IPS-18a (cell line): ENCODE measurements at regions not wholly inside any gene's neighbourhood (a gene's known extent, or its start where the extent isn't known, plus 50 kb on each side); places are given as distances from the start of the nearest gene placed in this dataset.
"Not testable (repeated sequence)": the region's sequence is repeated elsewhere in the genome, so short reads cannot be mapped to it uniquely, and the experiment has no call there.

Experiments used
- H3K27ac ChIP-seq: one replicate; pipeline ENCODE4 v1.5.1; 2013; ENCODE audit warnings: low read length
- H3K27me3 ChIP-seq: one replicate; pipeline ENCODE4 v1.6.1; 2013; ENCODE audit warnings: mild to moderate bottlenecking, low read length; ENCODE audit not compliant: control insufficient read depth, insufficient read depth
- H3K36me3 ChIP-seq: one replicate; pipeline ENCODE4 v1.6.1; 2013; ENCODE audit warnings: low read depth, low read length; ENCODE audit not compliant: control insufficient read depth
- H3K4me1 ChIP-seq: one replicate; pipeline ENCODE4 v1.6.1; 2013; ENCODE audit warnings: low read depth, low read length; ENCODE audit not compliant: control insufficient read depth
- H3K4me3 ChIP-seq: one replicate; pipeline ENCODE4 v1.5.1; 2013; ENCODE audit warnings: low read length
- H3K9ac ChIP-seq: one replicate; pipeline ENCODE4 v1.6.1; 2013; ENCODE audit warnings: mild to moderate bottlenecking, low read length, moderate library complexity
- H3K9me3 ChIP-seq: one replicate; pipeline ENCODE4 v1.6.1; 2013; ENCODE audit warnings: low read depth, low read length; ENCODE audit not compliant: control insufficient read depth

DNA sequence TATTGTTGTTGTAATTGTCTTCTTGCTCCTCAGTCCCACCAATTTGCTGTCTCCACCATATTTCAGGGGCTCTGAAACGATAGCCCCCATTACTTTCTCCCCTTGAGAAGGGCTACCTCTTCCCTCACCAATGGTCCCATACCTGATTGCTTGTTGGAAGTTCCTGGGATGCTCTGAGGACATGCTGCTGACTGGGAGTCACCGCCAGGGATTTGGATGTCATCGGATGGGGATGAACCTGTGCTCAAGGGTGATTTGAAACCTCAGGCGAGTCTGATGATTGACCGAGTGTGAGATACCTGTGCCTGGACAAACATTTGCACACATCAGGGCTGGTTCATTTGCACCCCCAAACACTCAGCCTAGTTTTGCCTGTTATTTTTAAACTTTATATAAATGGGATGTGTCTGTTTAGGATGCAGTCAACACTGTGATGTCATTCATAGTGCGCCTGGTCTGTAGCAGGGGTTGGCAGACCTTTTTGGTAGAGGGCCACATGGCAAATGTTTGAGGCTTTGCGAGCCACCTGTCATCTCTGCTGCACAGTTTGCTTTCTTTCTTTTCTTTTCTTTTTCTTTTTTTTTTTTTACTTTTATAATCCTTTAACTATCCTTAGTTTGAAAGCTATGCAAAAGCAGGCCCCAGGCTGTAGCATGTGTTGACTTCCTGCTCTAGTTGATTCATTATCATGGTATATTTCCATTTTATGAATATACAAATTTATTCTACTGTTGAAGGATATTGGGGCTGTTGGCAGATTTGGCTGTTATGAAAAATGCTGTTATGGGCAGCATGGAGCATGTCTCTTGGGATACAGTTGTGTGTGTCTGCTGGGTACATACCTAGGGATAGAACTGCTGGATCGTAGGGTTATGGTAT lies 118.5 kb upstream of the PHACTR3 start:
- Histone ChIP-seq H3K4me1 (no peaks in the 10 kb centered on the region), H3K9me3 (no peaks in the 10 kb centered on the region), H3K27ac (no peak overlapping the region), H3K36me3 (no peaks in the 10 kb centered on the region), H3K4me3 (no peak overlapping the region), H3K9ac (no peak overlapping the region), H3K27me3 (no peaks in the 10 kb centered on the region)

DNA sequence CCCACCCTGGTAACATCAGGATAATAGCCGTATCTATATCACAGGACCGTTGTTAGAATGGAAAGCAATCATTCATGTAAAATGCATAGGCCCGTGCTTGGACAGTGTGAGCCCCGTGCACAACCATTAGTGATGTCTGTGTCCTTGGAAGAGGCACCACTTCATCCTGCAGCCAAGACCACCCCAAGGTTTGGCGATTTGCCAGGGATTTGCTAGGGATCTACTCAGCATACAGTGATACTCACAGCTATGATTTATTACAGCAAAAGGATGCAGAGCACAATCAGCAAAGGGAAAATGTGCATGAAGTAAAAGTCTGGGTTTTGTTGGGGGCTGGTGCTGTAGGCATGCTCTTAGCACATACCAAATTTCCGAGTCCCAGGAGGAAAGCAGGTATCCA lies 115.9 kb upstream of the PHACTR3 start:
- H3K9me3 ChIP-seq, H3K36me3 ChIP-seq, H3K9ac ChIP-seq, H3K27me3 ChIP-seq, H3K27ac ChIP-seq, H3K4me3 ChIP-seq, H3K4me1 ChIP-seq: not testable (repeated sequence)

DNA sequence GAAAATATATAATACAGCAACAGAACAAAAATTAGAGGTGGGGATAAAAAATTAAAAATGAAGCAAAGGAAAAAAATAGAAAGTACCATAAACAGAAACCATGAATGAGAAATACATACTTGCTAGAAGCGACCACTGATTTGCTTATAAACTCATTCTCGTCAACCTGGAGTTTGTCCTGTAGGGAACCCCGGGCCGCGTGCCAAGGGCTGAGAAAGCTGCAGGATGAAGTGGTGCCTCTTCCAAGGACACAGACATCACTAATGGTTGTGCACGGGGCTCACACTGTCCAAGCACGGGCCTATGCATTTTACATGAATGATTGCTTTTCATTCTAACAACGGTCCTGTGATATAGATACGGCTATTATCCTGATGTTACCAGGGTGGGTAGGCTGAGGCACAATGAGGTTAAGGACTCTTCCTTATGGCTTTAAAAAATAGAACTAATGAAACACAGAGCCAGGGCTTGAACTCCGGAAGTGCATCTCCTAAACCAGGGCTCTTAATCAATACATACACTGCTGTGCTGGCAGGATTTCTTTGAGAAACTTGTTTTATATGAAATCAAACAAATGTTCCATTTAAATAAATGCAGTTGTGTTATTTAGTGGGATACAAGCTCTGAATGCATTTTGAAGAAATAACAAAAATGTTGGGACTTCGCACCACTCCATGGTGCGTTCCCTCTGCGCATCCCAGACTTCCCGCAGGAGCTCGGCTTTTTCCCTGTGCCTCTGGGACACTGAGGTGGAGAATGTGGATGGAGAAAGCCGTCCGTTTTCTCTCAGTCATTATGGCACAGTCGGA lies 113.9 kb upstream of the PHACTR3 start:
- not testable (repeated sequence) for H3K4me1 ChIP-seq, H3K27ac ChIP-seq, H3K4me3 ChIP-seq, H3K9ac ChIP-seq, H3K36me3 ChIP-seq, H3K9me3 ChIP-seq, H3K27me3 ChIP-seq

DNA sequence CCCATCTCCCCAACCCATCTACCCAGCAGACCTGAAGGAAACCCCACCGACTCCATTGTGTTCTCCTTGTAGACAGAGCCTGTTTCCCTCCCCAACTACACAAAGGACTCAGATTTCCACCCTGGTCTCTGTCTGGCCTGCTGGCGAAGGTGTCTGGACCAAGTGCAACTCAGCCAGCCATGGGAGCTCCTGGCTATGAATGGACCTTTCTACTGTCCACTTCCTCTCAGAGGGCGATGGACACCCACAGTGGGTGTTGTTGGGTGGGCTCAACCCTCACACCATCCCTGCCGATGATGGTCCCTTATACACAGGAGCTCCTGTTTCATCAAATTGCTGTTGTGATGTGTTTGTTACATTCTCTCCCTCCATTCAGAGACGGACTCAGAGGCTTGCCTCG lies 112.5 kb upstream of the PHACTR3 start:
- H3K9me3 ChIP-seq, result no peaks in the 10 kb centered on the region
- no peak overlapping the region for H3K4me3 ChIP-seq
- no peaks in the 10 kb centered on the region for H3K36me3 ChIP-seq
- no peaks in the 10 kb centered on the region for H3K4me1 ChIP-seq
- H3K27me3 ChIP-seq, result no peaks in the 10 kb centered on the region
- H3K9ac ChIP-seq, result no peak overlapping the region
- H3K27ac ChIP-seq, result no peak overlapping the region

DNA sequence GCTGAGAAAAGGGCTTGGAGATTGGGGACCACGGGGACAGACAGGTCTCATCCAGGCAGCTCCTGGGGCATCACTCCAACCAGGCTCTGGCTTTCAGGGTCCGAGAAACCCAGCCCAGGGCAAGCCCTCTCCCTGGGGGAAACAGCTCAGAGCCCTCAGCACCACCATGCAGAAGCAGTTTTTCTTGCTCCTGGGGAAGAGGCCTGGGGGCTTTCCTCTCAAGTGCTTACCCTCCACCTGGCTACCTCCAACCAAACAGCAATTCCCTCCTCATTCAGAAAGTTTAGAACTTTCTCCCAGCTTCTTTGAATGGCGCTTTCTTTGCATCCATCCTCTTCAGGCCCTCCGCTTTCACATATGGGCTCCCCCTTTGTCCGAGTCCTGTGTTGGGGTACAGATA lies 110.4 kb upstream of the PHACTR3 start:
- no peaks in the 10 kb centered on the region for H3K36me3 ChIP-seq
- H3K4me3 ChIP-seq, result no peak overlapping the region
- no peaks in the 10 kb centered on the region for H3K4me1 ChIP-seq
- no peaks in the 10 kb centered on the region for H3K9me3 ChIP-seq
- no peak overlapping the region for H3K9ac ChIP-seq
- no peaks in the 10 kb centered on the region for H3K27me3 ChIP-seq
- H3K27ac ChIP-seq, result no peak overlapping the region

DNA sequence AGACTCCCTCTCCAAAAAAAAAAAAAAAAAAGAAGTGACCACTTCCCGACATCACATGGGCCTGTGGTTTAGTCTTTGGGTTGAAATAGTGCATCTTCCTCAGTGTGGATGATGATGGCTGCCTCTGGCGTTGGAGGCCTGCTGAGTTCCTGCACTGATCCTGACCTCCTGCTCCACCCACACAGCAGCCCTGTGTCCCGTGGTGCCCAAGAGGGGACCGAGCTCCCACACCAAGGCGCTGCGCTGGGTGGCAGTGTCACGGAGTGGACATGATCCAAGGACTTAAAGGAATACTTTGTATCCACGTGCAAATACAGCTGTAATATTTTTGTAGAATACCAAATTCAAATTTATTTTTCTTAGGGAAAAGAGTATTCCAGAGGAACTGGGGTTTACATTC lies 109.2 kb upstream of the PHACTR3 start:
- Histone ChIP-seq H3K27me3 (no peaks in the 10 kb centered on the region), H3K27ac (no peak overlapping the region), H3K36me3 (no peaks in the 10 kb centered on the region), H3K9me3 (no peaks in the 10 kb centered on the region), H3K4me1 (no peaks in the 10 kb centered on the region), H3K4me3 (no peak overlapping the region), H3K9ac (no peak overlapping the region)

DNA sequence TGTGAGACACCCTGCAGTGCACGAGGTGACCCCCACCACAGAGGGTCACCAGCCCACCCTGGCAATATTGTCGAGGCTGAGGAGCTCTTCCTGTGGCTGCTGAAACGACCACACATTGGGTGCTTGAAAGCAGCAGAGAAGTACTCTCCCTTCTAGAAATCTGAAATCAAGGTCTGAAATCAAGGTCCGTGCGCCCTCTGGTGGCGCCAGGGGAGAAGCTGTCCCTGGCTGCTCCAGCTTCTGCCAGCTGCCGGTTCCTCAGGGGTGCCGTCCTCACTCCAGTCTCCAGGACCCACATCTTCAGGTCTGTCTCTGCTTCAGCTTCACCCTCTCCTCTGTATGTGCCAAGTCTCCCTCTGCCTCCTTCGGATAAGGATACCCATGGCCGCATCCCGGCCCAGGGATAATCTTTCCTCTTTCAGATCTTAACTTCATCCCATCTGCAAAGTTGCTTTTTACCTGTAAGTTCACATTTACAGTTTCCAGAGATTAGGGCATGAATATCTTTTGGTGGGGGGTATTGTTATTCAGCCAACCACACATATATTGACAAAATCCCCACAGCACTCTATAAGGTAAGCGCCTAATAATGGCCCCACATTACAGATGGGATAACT lies 108.3 kb upstream of the PHACTR3 start:
- Histone ChIP-seq H3K9ac (no peak overlapping the region), H3K27me3 (no peaks in the 10 kb centered on the region), H3K9me3 (no peaks in the 10 kb centered on the region), H3K36me3 (no peaks in the 10 kb centered on the region), H3K4me3 (no peak overlapping the region), H3K27ac (no peak overlapping the region), H3K4me1 (no peaks in the 10 kb centered on the region)

DNA sequence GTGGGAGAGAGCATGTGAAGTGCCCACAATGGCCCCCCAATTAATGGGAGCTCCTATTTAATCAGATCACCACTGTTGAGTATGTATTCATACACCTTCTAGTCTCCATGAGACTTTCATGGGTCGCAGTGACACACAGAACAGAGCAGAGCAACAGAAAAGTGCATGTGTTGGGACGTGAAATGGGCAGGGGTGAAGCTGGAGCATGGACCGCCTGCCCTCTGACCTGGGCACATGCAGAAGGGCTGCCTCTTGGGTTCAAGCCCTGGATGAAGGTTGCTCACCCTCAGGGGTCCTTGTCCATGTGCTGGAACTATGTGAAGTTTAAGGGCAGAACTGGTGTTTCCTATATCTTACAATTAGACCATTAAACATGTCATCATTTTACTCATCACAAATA lies 106.0 kb upstream of the PHACTR3 start:
- no peaks in the 10 kb centered on the region for H3K4me1 ChIP-seq
- H3K9ac ChIP-seq, result no peak overlapping the region
- no peaks in the 10 kb centered on the region for H3K27me3 ChIP-seq
- H3K9me3 ChIP-seq, result no peaks in the 10 kb centered on the region
- H3K4me3 ChIP-seq, result no peak overlapping the region
- no peak overlapping the region for H3K27ac ChIP-seq
- no peaks in the 10 kb centered on the region for H3K36me3 ChIP-seq

DNA sequence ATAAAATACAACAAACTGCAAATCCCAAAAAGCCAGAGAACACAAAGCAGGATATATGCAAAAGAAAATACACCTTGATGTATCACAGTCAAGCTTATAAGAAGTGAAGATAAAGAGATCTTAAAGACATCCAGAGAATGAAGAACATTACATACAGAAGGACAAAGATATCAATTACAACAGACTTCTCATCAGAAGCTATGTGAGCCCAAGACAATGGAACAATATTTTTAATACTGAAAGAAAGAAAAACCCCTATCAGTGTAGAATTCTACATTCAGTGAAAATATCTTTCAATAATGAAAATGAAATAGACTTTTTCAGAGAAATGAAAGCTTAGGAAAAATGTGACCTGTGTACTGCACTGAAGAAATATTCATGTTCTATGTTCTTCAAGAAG lies 104.5 kb upstream of the PHACTR3 start:
- H3K9me3 ChIP-seq, result no peaks in the 10 kb centered on the region

DNA sequence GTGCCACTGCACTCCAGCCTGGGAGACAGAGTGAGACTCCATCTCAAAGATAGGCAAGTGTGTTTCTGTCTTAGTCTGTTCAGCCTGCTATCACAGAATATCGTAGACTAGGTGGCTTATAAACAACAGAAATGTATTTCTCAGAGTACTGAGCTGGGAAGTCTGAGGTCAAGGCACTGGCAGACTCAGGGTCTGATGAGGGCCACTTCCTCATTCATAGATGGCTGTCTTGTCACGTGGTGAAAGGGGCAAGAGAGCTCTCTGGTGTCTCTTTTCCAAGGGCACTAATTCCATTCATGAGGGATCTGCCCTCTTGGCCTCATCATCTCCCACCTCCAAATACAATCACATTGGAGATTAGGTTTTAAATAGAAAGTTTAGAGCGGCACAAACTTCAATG lies 95.6 kb upstream of the PHACTR3 start:
- Histone ChIP-seq H3K4me3 (no peak overlapping the region), H3K27me3 (no peaks in the 10 kb centered on the region), H3K36me3 (no peaks in the 10 kb centered on the region), H3K9me3 (no peaks in the 10 kb centered on the region), H3K4me1 (no peaks in the 10 kb centered on the region), H3K9ac (no peak overlapping the region), H3K27ac (no peak overlapping the region)

More for the DNA sequence above, 104.5 kb upstream of the PHACTR3 start:
- Histone ChIP-seq H3K36me3 (no peaks in the 10 kb centered on the region), H3K4me3 (no peak overlapping the region), H3K27me3 (no peaks in the 10 kb centered on the region), H3K4me1 (no peaks in the 10 kb centered on the region), H3K9ac (no peak overlapping the region), H3K27ac (no peak overlapping the region)

DNA sequence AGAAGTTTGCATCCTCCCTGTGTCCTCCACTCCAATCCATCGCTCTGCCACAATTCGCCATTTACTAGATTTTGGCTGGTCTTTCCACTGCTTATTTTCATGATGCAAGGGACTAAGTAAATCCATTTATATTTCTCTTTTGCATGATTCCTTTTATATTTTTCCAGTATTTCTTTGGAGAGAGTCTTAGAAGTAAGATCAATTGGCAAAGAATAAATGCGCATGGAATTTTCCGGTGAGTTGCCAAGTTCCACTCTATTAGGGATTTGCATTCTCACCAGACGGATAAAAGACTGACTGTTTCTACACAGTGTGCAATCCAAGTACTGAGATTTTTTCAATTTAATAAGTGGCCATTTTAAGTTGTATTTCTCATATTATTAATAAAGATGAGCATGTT lies 91.7 kb upstream of the PHACTR3 start:
- Histone ChIP-seq H3K4me3 (no peak overlapping the region), H3K27ac (no peak overlapping the region), H3K27me3 (no peaks in the 10 kb centered on the region), H3K4me1 (peaks cover 3% of the 10 kb centered on the region), H3K9ac (no peak overlapping the region), H3K36me3 (no peaks in the 10 kb centered on the region), H3K9me3 (no peaks in the 10 kb centered on the region)
